Skeletal muscle cell (primary cell): ENCODE measurements at regions not wholly inside any gene's neighbourhood (a gene's known extent, or its start where the extent isn't known, plus 50 kb on each side); places are given as distances from the start of the nearest gene placed in this dataset.

ENCODE experiments used
- DNase-seq: peaks from one replicate; pipeline ENCODE4 v3.0.0-alpha.2; 2010; ENCODE audit warnings: low read depth
- H3K4me3 ChIP-seq: 2 replicates; pipeline ENCODE4 v1.5.1; 2011; ENCODE audit warnings: low read depth, mild to moderate bottlenecking, control low read depth, low read length, moderate library complexity

GRCh38 chr13:53340505-53341143 lies 312.0 kb downstream of the OLFM4 start:
- no peak for DNase-seq

GRCh38 chr13:53341144-53341510 lies 312.5 kb downstream of the OLFM4 start:
- DNase-seq, result no peak
- no peak overlapping the region for H3K4me3 ChIP-seq

More at GRCh38 chr13:53340505-53341143, 312.0 kb downstream of the OLFM4 start:
- H3K4me3 ChIP-seq, result no peak overlapping the region

GRCh38 chr13:53342623-53343360 lies 314.2 kb downstream of the OLFM4 start:
- no peak overlapping the region for H3K4me3 ChIP-seq
- no peak for DNase-seq

GRCh38 chr13:53343361-53343744 lies 314.7 kb downstream of the OLFM4 start:
- no peak for DNase-seq
- H3K4me3 ChIP-seq, result no peak overlapping the region

- no peak for DNase-seq
- no peak overlapping the region for H3K4me3 ChIP-seq
Measured at GRCh38 chr13:53351021-53351420, 322.4 kb downstream of the OLFM4 start.

- no peak overlapping the region for H3K4me3 ChIP-seq
- no peak for DNase-seq
Measured at GRCh38 chr13:53357582-53357981, 329.0 kb downstream of the OLFM4 start.

GRCh38 chr13:53368948-53369347 lies 340.3 kb downstream of the OLFM4 start:
- DNase-seq, result no peak
- H3K4me3 ChIP-seq, result no peak overlapping the region

GRCh38 chr13:53379485-53379884 lies 350.9 kb downstream of the OLFM4 start:
- H3K4me3 ChIP-seq, result no peak overlapping the region
- DNase-seq, result no peak

- DNase-seq, result no peak
- H3K4me3 ChIP-seq, result no peak overlapping the region
Measured at GRCh38 chr13:53382008-53382407, 353.4 kb downstream of the OLFM4 start.

GRCh38 chr13:53398051-53398450 lies 369.4 kb downstream of the OLFM4 start:
- DNase-seq, result no peak
- H3K4me3 ChIP-seq, result no peak overlapping the region

GRCh38 chr13:53405616-53406015 lies 377.0 kb downstream of the OLFM4 start:
- no peak for DNase-seq
- no peak overlapping the region for H3K4me3 ChIP-seq

- DNase-seq, result no peak
- no peak overlapping the region for H3K4me3 ChIP-seq
Measured at GRCh38 chr13:53408306-53408705, 379.7 kb downstream of the OLFM4 start.

- H3K4me3 ChIP-seq, result no peak overlapping the region
Measured at GRCh38 chr13:53408847-53409568, 380.4 kb downstream of the OLFM4 start.

GRCh38 chr13:53411463-53411862 lies 382.9 kb downstream of the OLFM4 start:
- no peak for DNase-seq
- no peak overlapping the region for H3K4me3 ChIP-seq

More at GRCh38 chr13:53408847-53409568, 380.4 kb downstream of the OLFM4 start:
- DNase-seq, result no peak

- DNase-seq, result no peak
- no peak overlapping the region for H3K4me3 ChIP-seq
Measured at GRCh38 chr13:53415135-53415534, 386.5 kb downstream of the OLFM4 start.

- no peak for DNase-seq
- no peak overlapping the region for H3K4me3 ChIP-seq
Measured at GRCh38 chr13:53417601-53418000, 389.0 kb downstream of the OLFM4 start.

GRCh38 chr13:53422415-53422814 lies 393.8 kb downstream of the OLFM4 start:
- DNase-seq, result no peak
- H3K4me3 ChIP-seq, result no peak overlapping the region

- H3K4me3 ChIP-seq, result no peak overlapping the region
- DNase-seq, result no peak
Measured at GRCh38 chr13:53436396-53436795, 407.8 kb downstream of the OLFM4 start.

GRCh38 chr13:53439439-53440225 lies 411.0 kb downstream of the OLFM4 start:
- no peak overlapping the region for H3K4me3 ChIP-seq

GRCh38 chr13:53442979-53443378 lies 414.4 kb downstream of the OLFM4 start:
- H3K4me3 ChIP-seq, result no peak overlapping the region
- no peak for DNase-seq

More at GRCh38 chr13:53439439-53440225, 411.0 kb downstream of the OLFM4 start:
- DNase-seq, result no peak
